HCT116 (cell line): ENCODE measurements at regions not wholly inside any gene's neighbourhood (a gene's known extent, or its start where the extent isn't known, plus 50 kb on each side); places are given as distances from the start of the nearest gene placed in this dataset.

ENCODE experiments used
- ATAC-seq: fragments of 200-7000 bp; cut with Tn5 transposase; 2 replicates; pipeline ENCODE4 v1.9.1; 2020; ENCODE audit warnings: mild to moderate bottlenecking, moderate library complexity
- BruUV-seq: library from RNA; stranded (reverse); fragments of 400-500 nt; replicated peaks from 2 replicates; lab custom pipeline; 2021; lab: Mats Ljungman, UMichigan
- CTCF ChIA-PET: fragments of 300-600 bp; sonication (Branson Sonifier 250); formaldehyde crosslinking; loops from one replicate; lab custom pipeline; 2021; ENCODE audit warnings: antibody characterized with exemption; lab: Charles Lee
- POLR2A ChIA-PET: fragments of 300-600, 350-600 bp; sonication (Branson Sonifier 250); formaldehyde crosslinking; loops from one replicate; lab custom pipeline; 2021; ENCODE audit warnings: antibody characterized with exemption; lab: Charles Lee
- RAD21 ChIA-PET, 2 experiments: fragments of 300-600 bp; sonication (Branson Sonifier 250); formaldehyde crosslinking; loops; one replicate each; lab custom pipeline; 2023; ENCODE audit warnings: low total read pairs in 2 of 2; ENCODE audit not compliant: uncharacterized antibody in 2 of 2, unreplicated experiment in 2 of 2, low non-redundant PET in 1 of 2; lab: Charles Lee
- DNase-seq: peaks from one replicate; pipeline ENCODE4 v3.0.0-alpha.2; 2010; ENCODE audit warnings: low read depth, low spot score
- H2AFZ ChIP-seq: fragments of 200-600 bp; shearing (Covaris generic), sonication (generic); 2 replicates; pipeline ENCODE4 v1.6.1; 2017; ENCODE audit warnings: low read depth, mixed run types, mixed read lengths, antibody characterized with exemption, low read length; ENCODE audit not compliant: poor library complexity, severe bottlenecking
- H3K27ac ChIP-seq: 2 replicates; pipeline ENCODE4 v1.5.1; 2012; ENCODE audit warnings: low read depth, low read length
- H3K27me3 ChIP-seq: fragments of 200-600 bp; sonication (generic); 2 replicates; pipeline ENCODE4 v1.6.1; 2016; ENCODE audit warnings: mixed run types, low read length, mixed read lengths; ENCODE audit not compliant: insufficient read depth
- H3K36me3 ChIP-seq, 2 experiments: fragments of 200-500 bp in 1 of 2; fragments of 200-600 bp in 1 of 2; sonication (Bioruptor generic) in 1 of 2; sonication (generic) in 1 of 2; 2 replicates each; pipeline versions ENCODE4 v1.5.1 to v1.6.1; 2014 to 2016; ENCODE audit warnings: low read length in 2 of 2, inconsistent platforms in 1 of 2, mixed read lengths in 1 of 2, mixed run types in 1 of 2; ENCODE audit not compliant: insufficient read depth in 2 of 2, control insufficient read depth in 1 of 2
- H3K4me1 ChIP-seq, 2 experiments: fragments of 200-600 bp in 1 of 2; sonication (generic) in 1 of 2; 2 replicates each; pipeline versions ENCODE4 v1.5.1 to v1.6.1; 2012 to 2017; ENCODE audit warnings: low read length in 2 of 2, inconsistent platforms in 1 of 2, mild to moderate bottlenecking in 1 of 2, mixed read lengths in 1 of 2, mixed run types in 1 of 2, moderate library complexity in 1 of 2; ENCODE audit not compliant: insufficient read depth in 2 of 2, control insufficient read depth in 1 of 2
- H3K4me2 ChIP-seq: fragments of 200-600 bp; sonication (generic); 2 replicates; pipeline ENCODE4 v1.6.1; 2017; ENCODE audit warnings: mixed run types, low read length, mixed read lengths
- H3K4me3 ChIP-seq, 2 experiments: fragments of 200-600 bp in 1 of 2; sonication (generic) in 1 of 2; replicated peaks in 1 of 2; 2 replicates each; pipeline ENCODE4 v1.5.1; 2011 to 2016; ENCODE audit warnings: low read length in 2 of 2, control low read depth in 1 of 2, low read depth in 1 of 2, mild to moderate bottlenecking in 1 of 2, mixed read lengths in 1 of 2, mixed run types in 1 of 2
- H3K79me2 ChIP-seq: fragments of 200-600 bp; sonication (generic); 2 replicates; pipeline ENCODE4 v1.6.1; 2017; ENCODE audit warnings: mild to moderate bottlenecking, mixed run types, low read length, moderate library complexity, mixed read lengths; ENCODE audit not compliant: insufficient read depth
- H3K9ac ChIP-seq: fragments of 200-600 bp; sonication (generic); 2 replicates; pipeline ENCODE4 v1.6.1; 2016; ENCODE audit warnings: low read length, mixed read lengths
- H3K9me2 ChIP-seq: fragments of 200-600 bp; sonication (generic), shearing (Covaris generic); 2 replicates; pipeline ENCODE4 v1.6.1; 2017; ENCODE audit warnings: mixed run types, mild to moderate bottlenecking, moderate library complexity; ENCODE audit not compliant: insufficient read depth
- H3K9me3 ChIP-seq, 2 experiments: fragments of 200-500 bp in 1 of 2; fragments of 200-600 bp in 1 of 2; sonication (Bioruptor generic) in 1 of 2; sonication (generic) in 1 of 2; 2 replicates each; pipeline ENCODE4 v1.6.1; 2014 to 2017; ENCODE audit warnings: low read length in 2 of 2, mixed read lengths in 2 of 2, inconsistent platforms in 1 of 2, low read depth in 1 of 2, mild to moderate bottlenecking in 1 of 2, mixed run types in 1 of 2, moderate library complexity in 1 of 2; ENCODE audit not compliant: control insufficient read depth in 1 of 2, insufficient read depth in 1 of 2
- H4K20me1 ChIP-seq: fragments of 200-600 bp; sonication (generic), shearing (Covaris generic); 2 replicates; pipeline ENCODE4 v1.6.1; 2017; ENCODE audit warnings: mixed run types, mild to moderate bottlenecking, moderate library complexity; ENCODE audit not compliant: insufficient read depth
- ATF3 ChIP-seq: IDR thresholded peaks from 2 replicates; pipeline ENCODE4 v1.6.1; 2012
- CEBPB ChIP-seq: IDR thresholded peaks from 2 replicates; pipeline ENCODE4 v1.6.1; 2012; ENCODE audit warnings: low read depth
- CTCF ChIP-seq, 3 experiments: fragments of 200-600 bp in 1 of 3; sonication (generic) in 1 of 3; IDR thresholded peaks in 2 of 3; conservative IDR thresholded peaks in 1 of 3; 2 replicates each; pipeline ENCODE4 v1.5.1; 2012 to 2017; ENCODE audit warnings: low read depth in 2 of 3, low read length in 2 of 3, antibody characterized with exemption in 1 of 3, borderline replicate concordance in 1 of 3, control low read depth in 1 of 3, mild to moderate bottlenecking in 1 of 3, mixed read lengths in 1 of 3, mixed run types in 1 of 3, moderate library complexity in 1 of 3; ENCODE audit not compliant: insufficient read depth in 1 of 3
- EGR1 ChIP-seq: IDR thresholded peaks from 2 replicates; pipeline ENCODE4 v1.6.1; 2012; ENCODE audit warnings: low read depth
- ELF1 ChIP-seq: IDR thresholded peaks from 2 replicates; pipeline ENCODE4 v1.6.1; 2012; ENCODE audit warnings: low read depth, borderline replicate concordance
- EZH2 ChIP-seq: fragments of 200-600 bp; sonication (generic); IDR thresholded peaks from 2 replicates; pipeline ENCODE4 v1.6.1; 2017; ENCODE audit warnings: antibody characterized with exemption, mixed run types
- FOSL1 ChIP-seq: IDR thresholded peaks from 2 replicates; pipeline ENCODE4 v1.6.1; 2012; ENCODE audit warnings: low read depth
- JUND ChIP-seq: IDR thresholded peaks from 2 replicates; pipeline ENCODE4 v1.6.1; 2012
- MAX ChIP-seq: IDR thresholded peaks from 2 replicates; pipeline ENCODE4 v1.6.1; 2012
- POLR2A ChIP-seq: IDR thresholded peaks from 2 replicates; pipeline ENCODE4 v1.7.0; 2011; ENCODE audit warnings: borderline replicate concordance; ENCODE audit not compliant: insufficient read depth, insufficient read length; ENCODE audit errors: extremely low read depth
- POLR2AphosphoS5 ChIP-seq: IDR thresholded peaks from 2 replicates; pipeline ENCODE4 v1.6.1; 2011; ENCODE audit warnings: mild to moderate bottlenecking, low read depth, low read length, moderate library complexity
- RAD21 ChIP-seq: IDR thresholded peaks from 2 replicates; pipeline ENCODE4 v1.6.1; 2012; ENCODE audit warnings: low read depth, mild to moderate bottlenecking
- REST ChIP-seq: IDR thresholded peaks from 2 replicates; pipeline ENCODE4 v1.6.1; 2012; ENCODE audit warnings: low read depth
- SIN3A ChIP-seq: IDR thresholded peaks from 2 replicates; pipeline ENCODE4 v1.6.1; 2012; ENCODE audit warnings: low read depth
- TCF7L2 ChIP-seq: IDR thresholded peaks from 2 replicates; pipeline ENCODE4 v1.7.0; 2011; ENCODE audit warnings: borderline replicate concordance, inconsistent platforms; ENCODE audit not compliant: insufficient read depth, insufficient read length; ENCODE audit errors: extremely low read depth
- YY1 ChIP-seq: IDR thresholded peaks from 2 replicates; pipeline ENCODE4 v1.6.1; 2011; ENCODE audit warnings: low read length, low read depth, moderate library complexity, mild to moderate bottlenecking; ENCODE audit not compliant: insufficient replicate concordance; ENCODE audit errors: extremely low read depth
- ZBTB33 ChIP-seq: IDR thresholded peaks from 2 replicates; pipeline ENCODE4 v1.6.1; 2011; ENCODE audit warnings: mild to moderate bottlenecking, low read length, moderate library complexity; ENCODE audit not compliant: insufficient replicate concordance; ENCODE audit errors: extremely low read depth
- ZFX ChIP-seq: fragments of 450-650 bp; IDR thresholded peaks from 2 replicates; pipeline ENCODE4 v1.6.1; 2017
- ZNF274 ChIP-seq: fragments of 200-500 bp; sonication (Bioruptor generic); IDR thresholded peaks from 2 replicates; pipeline ENCODE4 v1.6.1; 2014; ENCODE audit warnings: mild to moderate bottlenecking, low read depth, low read length, inconsistent platforms
- intact Hi-C: fragments of 100-400 bp; cut with micrococcal nuclease; formaldehyde crosslinking; loops from 2 replicates; pipeline ENCODE4 v1.10.0; 2022

- DNase-seq, result no peak
- TF ChIP-seq EZH2 (no peak), ELF1 (no peak), REST (no peak), POLR2A (no peak), CEBPB (no peak), ATF3 (no peak), EGR1 (no peak), MAX (no peak), ZFX (no peak), SIN3A (no peak), ZNF274 (no peak), ZBTB33 (no peak), POLR2AphosphoS5 (no peak), FOSL1 (no peak), TCF7L2 (no peak), RAD21 (no peak), JUND (no peak), CTCF (IDR thresholded peaks at IDR 0.05 in 2 of 3, conservative IDR thresholded peaks at IDR 0.05 in 1 of 3; ENCODE audit: borderline replicate concordance in 1 of 3, insufficient read depth in 1 of 3, low read depth in 2 of 3, low read length in 2 of 3) (no peak), YY1 (no peak)
- H3K9ac ChIP-seq, result no peak overlapping the region
- H3K9me2 ChIP-seq, result no peaks in the 10 kb centered on the region
- H3K4me1 ChIP-seq, result no peaks in the 10 kb centered on the region
- ChIA-PET RAD21 (no interaction called here), CTCF (no interaction called here), POLR2A (no interaction called here)
- no peaks in the 10 kb centered on the region for H3K27me3 ChIP-seq
- no peak overlapping the region for H3K27ac ChIP-seq
- H3K36me3 ChIP-seq, result no peaks in the 10 kb centered on the region
- H3K9me3 ChIP-seq, result no peaks in the 10 kb centered on the region
- no TSS peak for BruUV-seq
- no peak for ATAC-seq
- no peak overlapping the region for H2AFZ ChIP-seq
- H3K4me3 ChIP-seq, result no peak overlapping the region
- H3K4me2 ChIP-seq, result no peak overlapping the region
- H4K20me1 ChIP-seq, result no peaks in the 10 kb centered on the region
- intact Hi-C loops, result no loop called here
- no peaks in the 10 kb centered on the region for H3K79me2 ChIP-seq
Observed at GRCh38 chr18:34567857-34568256, 142.2 kb upstream of the DTNA start.
